Vagina (tissue), 2 donors: ENCODE measurements at regions not wholly inside any gene's neighbourhood (a gene's known extent, or its start where the extent isn't known, plus 50 kb on each side); places are given as distances from the start of the nearest gene placed in this dataset.

Experiments used
- CTCF ChIP-seq, 3 experiments: fragments of 450-650 bp in 2 of 3; fragments of 200-600 bp in 1 of 3; sonication (generic) in 1 of 3; IDR thresholded peaks; one replicate each; pipeline ENCODE4 v1.5.1; 2017 to 2019; ENCODE audit warnings: antibody characterized with exemption in 3 of 3, mild to moderate bottlenecking in 2 of 3, moderate library complexity in 2 of 3
- POLR2A ChIP-seq, 2 donors: fragments of 450-650 bp; IDR thresholded peaks; one replicate each; pipeline ENCODE4 v1.6.1; 2017; ENCODE audit warnings: antibody characterized with exemption in 2 of 2, mild to moderate bottlenecking in 2 of 2, moderate library complexity in 2 of 2
- POLR2AphosphoS5 ChIP-seq, 2 donors: sonication (generic); formaldehyde crosslinking; IDR thresholded peaks; one replicate each; pipeline ENCODE4 v1.9.0; 2017; ENCODE audit warnings: antibody characterized with exemption in 2 of 2, mild to moderate bottlenecking in 2 of 2, low read depth in 1 of 2; ENCODE audit not compliant: insufficient read depth in 1 of 2

- TF ChIP-seq CTCF (IDR thresholded peaks at IDR 0.05): no peak
- no peak for TF ChIP-seq POLR2AphosphoS5 (IDR thresholded peaks at IDR 0.05; ENCODE audit: insufficient read depth in 1 of 2, low read depth in 1 of 2)
- TF ChIP-seq POLR2A (IDR thresholded peaks at IDR 0.05): no peak
Measured at GRCh38 chr2:129910446-129911362, 68.8 kb upstream of the RAB6C start.
